Activated naive CD4-positive, alpha-beta T cell treated with anti-CD3 and anti-CD28 coated beads, Interleukin-2, amount 10 ng/mL, durations not matched to agents 7 days and 5 days (primary cell): ENCODE measurements at regions not wholly inside any gene's neighbourhood (a gene's known extent, or its start where the extent isn't known, plus 50 kb on each side); places are given as distances from the start of the nearest gene placed in this dataset.
"Not testable (repeated sequence)": the region's sequence is repeated elsewhere in the genome, so short reads cannot be mapped to it uniquely, and the experiment has no call there.

Source experiments
- CTCF ChIA-PET: fragments of 350-600 bp; sonication (Branson Sonifier 250); formaldehyde crosslinking; loops from one replicate; lab custom pipeline; 2021; ENCODE audit warnings: antibody characterized with exemption; lab: Charles Lee
- DNase-seq: peaks from one replicate; pipeline ENCODE4 v3.0.0-alpha.2; 2020
- H3K27ac Mint-ChIP-seq: one replicate; pipeline ENCODE4 v1.8.0; 2021; ENCODE audit warnings: mild to moderate bottlenecking, moderate library complexity, mixed read lengths
- H3K27me3 Mint-ChIP-seq: one replicate; pipeline ENCODE4 v1.8.0; 2021; ENCODE audit warnings: mild to moderate bottlenecking, mixed read lengths
- H3K36me3 Mint-ChIP-seq: one replicate; pipeline ENCODE4 v1.8.0; 2021; ENCODE audit warnings: mixed read lengths
- H3K4me1 Mint-ChIP-seq: one replicate; pipeline ENCODE4 v1.8.0; 2021; ENCODE audit warnings: mixed read lengths
- H3K4me3 Mint-ChIP-seq: one replicate; pipeline ENCODE4 v1.8.0; 2021; ENCODE audit warnings: mild to moderate bottlenecking, moderate library complexity, mixed read lengths
- H3K9me3 Mint-ChIP-seq: one replicate; pipeline ENCODE4 v1.8.0; 2021; ENCODE audit warnings: mixed read lengths

DNA sequence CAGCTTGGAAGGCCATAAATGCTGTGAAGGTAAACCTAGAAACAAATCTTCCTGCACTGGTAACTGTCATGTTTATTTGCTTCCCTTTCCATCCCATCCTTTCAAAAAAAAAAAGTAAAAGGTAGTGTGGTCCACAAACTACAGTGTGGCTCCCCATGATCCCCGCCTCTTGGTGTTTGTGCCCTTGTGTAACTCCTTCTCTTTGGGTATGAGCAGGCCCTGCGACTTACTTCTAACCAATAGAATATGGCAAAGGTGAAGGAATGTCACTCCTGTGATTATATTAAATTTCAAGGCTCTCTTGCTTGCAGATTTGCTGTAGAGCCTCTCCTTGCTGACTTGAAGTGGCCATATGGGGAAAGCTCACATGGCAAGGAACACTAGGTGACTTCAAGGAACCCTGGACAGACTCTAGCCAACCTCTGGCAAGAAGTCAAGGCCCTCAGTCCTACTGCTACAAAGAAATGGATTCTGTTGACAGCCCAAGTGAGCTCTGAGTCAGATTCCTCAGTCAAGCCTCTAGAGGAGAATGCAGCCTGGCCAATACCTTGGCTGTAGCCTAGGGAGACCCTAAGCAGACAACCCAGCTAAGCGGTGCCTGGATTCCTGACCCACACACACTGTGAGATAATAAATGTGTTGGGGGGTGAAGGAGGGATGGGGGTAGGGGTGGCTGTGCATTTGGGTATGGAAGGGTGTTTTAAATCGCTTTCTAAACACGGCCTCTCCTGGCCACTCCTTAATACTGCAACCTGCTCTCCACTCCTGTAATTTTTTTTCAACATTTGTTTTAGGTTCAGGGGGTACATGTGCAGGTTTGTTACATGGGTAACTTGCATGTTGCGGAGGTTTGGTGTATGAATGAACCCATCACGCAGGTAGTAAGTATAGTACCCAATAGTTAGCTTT, 115.0 kb upstream of the NBPF9 start:
- H3K4me1 Mint-ChIP-seq, H3K27me3 Mint-ChIP-seq, DNase-seq, H3K4me3 Mint-ChIP-seq, H3K9me3 Mint-ChIP-seq, H3K27ac Mint-ChIP-seq, H3K36me3 Mint-ChIP-seq, CTCF ChIA-PET: not testable (repeated sequence)

GRCh38 chr1:149219539-149219938, 116.2 kb upstream of the NBPF9 start:
- H3K36me3 Mint-ChIP-seq, H3K27me3 Mint-ChIP-seq, H3K4me1 Mint-ChIP-seq, H3K27ac Mint-ChIP-seq, H3K9me3 Mint-ChIP-seq, DNase-seq, H3K4me3 Mint-ChIP-seq, CTCF ChIA-PET: not testable (repeated sequence)

DNA sequence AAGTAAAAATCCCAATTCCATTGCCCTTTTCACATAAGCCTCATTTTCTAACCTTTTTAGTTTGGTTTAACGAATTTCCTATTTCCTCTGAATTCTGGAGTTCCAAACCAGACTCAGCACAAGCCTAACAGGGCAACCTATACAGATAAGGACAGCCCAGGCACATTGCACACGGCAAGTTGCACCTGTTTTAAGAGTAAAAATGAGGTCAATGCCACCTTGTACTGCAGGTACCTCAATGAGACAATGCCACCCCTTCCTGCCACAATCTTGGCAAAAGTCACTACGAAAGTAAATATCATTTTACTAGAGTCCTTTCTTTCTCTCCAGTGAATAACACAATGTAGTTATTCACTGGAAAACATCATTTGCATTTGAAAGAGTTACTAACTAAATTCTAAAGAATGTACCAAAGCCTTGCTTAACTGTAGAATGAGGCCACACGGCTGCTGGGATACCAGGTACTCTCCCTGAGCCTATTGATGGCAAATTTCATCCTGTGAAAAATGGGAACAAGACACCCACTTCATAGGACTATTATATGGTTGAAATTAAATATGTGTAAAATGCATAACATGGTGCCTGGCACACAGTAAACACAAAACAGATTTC, 117.2 kb upstream of the NBPF9 start:
- CTCF ChIA-PET, H3K36me3 Mint-ChIP-seq, H3K27ac Mint-ChIP-seq, H3K27me3 Mint-ChIP-seq, H3K4me1 Mint-ChIP-seq, H3K9me3 Mint-ChIP-seq, H3K4me3 Mint-ChIP-seq, DNase-seq: not testable (repeated sequence)

DNA sequence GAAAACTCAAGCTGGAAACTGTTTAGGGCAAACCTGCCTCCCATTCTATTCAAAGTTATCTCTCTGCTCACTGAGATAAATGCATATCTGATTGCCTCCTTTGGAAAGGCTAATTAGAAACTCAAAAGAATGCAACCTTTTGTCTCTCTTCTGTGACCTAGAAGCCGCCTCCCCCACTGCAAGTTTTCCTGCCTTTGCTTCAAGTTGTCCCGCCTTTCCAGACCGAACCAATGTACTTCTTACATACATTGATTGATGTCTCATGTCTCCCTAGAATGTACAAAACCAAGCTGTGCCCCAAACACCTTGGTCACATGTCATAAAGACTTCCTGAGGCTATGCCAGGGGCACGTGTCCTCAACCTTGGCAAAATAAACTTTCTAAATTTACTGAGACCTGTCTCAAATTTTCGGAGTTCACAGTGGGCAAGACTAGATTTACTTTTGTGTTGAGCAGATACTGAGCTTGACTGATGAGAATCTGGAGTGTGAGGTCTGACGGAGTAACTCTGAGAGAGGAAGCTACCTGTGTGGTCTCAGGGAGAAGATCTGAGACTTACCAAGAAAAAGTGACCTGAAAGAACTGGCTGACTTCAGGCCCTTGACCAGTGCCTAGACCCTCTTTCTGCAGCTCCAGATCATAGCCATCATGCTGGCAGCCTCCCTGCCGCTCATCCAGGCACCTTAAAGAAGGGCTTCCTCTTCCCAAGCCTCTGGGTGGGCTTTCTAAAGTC, 124.7 kb upstream of the NBPF9 start:
- H3K27me3 Mint-ChIP-seq, H3K36me3 Mint-ChIP-seq, H3K4me3 Mint-ChIP-seq, H3K9me3 Mint-ChIP-seq, H3K4me1 Mint-ChIP-seq, DNase-seq, CTCF ChIA-PET: not testable (repeated sequence)
- peak overlapping the region; percentile 52 for H3K27ac Mint-ChIP-seq

GRCh38 chr1:149228672-149229585, 125.6 kb upstream of the NBPF9 start:
- H3K9me3 Mint-ChIP-seq, H3K36me3 Mint-ChIP-seq, H3K27me3 Mint-ChIP-seq, H3K4me1 Mint-ChIP-seq, CTCF ChIA-PET, H3K4me3 Mint-ChIP-seq, H3K27ac Mint-ChIP-seq, DNase-seq: not testable (repeated sequence)

GRCh38 chr1:149229813-149230212, 126.5 kb upstream of the NBPF9 start:
- H3K4me3 Mint-ChIP-seq, H3K36me3 Mint-ChIP-seq, DNase-seq, H3K4me1 Mint-ChIP-seq, H3K27ac Mint-ChIP-seq, CTCF ChIA-PET, H3K27me3 Mint-ChIP-seq, H3K9me3 Mint-ChIP-seq: not testable (repeated sequence)

DNA sequence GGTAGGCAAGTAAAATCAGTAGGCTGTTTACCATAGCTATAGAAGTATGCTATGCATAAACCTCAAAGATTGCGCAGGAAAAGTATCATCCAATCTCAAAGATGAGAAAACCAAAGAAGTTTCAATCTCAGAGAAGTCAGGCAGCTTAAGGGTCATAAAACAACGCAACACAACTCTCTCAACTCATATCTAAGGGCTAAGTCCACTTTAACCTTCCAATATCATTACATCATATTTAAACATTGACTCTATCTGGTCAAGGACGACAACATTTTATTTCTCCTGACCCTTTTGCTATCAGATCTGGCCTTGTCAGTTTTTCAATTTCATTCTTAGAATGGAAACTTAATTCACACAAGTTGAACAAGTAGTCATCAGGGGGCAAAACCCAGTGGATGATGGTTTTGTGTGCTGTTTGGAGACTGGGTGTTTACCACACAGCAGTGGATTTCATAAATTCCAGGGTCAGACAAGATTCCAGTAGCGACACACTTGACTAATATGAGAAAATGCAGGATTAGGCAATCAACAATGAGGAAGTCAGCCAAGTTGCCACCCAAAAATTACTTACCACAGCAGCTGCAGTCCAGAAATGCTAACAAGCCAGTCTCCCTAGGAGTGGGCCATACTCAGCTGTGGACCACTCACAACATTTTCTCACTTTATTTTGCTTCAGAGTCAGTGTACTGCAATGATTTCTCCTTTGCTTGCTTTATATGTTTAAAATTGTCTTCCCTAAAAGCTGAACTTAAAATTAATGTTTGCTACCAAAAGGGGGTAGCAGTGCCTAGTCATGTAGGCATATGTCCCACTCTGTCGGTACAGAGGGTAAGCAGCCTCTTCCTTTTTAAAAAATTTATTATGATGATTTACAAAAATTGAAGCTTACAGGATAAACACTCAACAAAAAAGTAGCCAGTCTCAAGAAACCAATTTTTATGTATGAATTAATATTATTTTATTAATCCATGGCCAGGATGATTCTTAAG, 131.9 kb upstream of the NBPF9 start:
- H3K27me3 Mint-ChIP-seq, CTCF ChIA-PET: not testable (repeated sequence)

DNA sequence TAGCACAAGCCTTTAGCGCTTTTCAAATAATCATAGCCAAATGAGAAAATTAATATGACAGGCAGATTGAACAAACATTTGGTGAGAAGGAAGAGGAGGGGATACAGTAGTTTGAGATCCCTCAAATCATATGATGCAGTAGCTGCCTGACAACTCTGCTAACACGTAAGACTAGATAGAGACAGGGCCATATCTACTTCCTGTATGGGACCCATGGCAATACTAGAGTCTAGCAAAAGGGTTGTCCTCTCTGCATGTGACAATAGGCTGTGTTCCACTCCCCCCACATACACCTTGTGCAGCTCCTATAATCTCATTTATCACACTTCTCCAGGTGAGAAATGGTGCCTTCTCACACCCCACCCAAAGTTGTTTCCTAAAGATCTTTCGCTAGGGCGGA, 134.2 kb upstream of the NBPF9 start:
- CTCF ChIA-PET, H3K4me1 Mint-ChIP-seq, DNase-seq, H3K27ac Mint-ChIP-seq, H3K4me3 Mint-ChIP-seq, H3K27me3 Mint-ChIP-seq, H3K9me3 Mint-ChIP-seq, H3K36me3 Mint-ChIP-seq: not testable (repeated sequence)

More for the DNA sequence above, 131.9 kb upstream of the NBPF9 start:
- not testable (repeated sequence) for H3K4me1 Mint-ChIP-seq, H3K27ac Mint-ChIP-seq, H3K9me3 Mint-ChIP-seq, H3K4me3 Mint-ChIP-seq, H3K36me3 Mint-ChIP-seq, DNase-seq

GRCh38 chr1:149239897-149240508, 136.7 kb upstream of the NBPF9 start:
- H3K4me1 Mint-ChIP-seq, H3K27ac Mint-ChIP-seq, H3K27me3 Mint-ChIP-seq, H3K9me3 Mint-ChIP-seq, CTCF ChIA-PET, H3K36me3 Mint-ChIP-seq, H3K4me3 Mint-ChIP-seq, DNase-seq: not testable (repeated sequence)

DNA sequence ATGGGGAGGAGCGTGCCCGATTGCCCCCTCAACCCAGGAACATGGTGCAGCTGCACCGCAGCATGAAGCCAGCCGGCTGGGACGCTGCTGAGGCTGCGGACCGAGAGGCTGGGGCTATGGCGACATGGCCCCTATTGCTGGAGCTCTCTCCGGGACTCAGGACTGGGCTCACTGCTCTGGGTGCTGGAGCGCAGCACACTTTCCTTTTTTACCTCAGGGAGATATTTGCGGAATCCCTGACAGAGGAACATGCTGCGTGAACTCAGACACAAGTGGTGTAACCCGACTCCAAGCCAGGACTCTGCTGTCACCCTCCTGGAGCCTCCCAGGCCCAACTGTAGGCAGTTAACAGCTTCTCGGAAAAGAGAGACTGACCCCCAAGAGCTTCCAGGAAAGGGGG, 137.2 kb upstream of the NBPF9 start:
- H3K9me3 Mint-ChIP-seq, H3K4me3 Mint-ChIP-seq, H3K4me1 Mint-ChIP-seq, DNase-seq, CTCF ChIA-PET, H3K36me3 Mint-ChIP-seq, H3K27ac Mint-ChIP-seq, H3K27me3 Mint-ChIP-seq: not testable (repeated sequence)

DNA sequence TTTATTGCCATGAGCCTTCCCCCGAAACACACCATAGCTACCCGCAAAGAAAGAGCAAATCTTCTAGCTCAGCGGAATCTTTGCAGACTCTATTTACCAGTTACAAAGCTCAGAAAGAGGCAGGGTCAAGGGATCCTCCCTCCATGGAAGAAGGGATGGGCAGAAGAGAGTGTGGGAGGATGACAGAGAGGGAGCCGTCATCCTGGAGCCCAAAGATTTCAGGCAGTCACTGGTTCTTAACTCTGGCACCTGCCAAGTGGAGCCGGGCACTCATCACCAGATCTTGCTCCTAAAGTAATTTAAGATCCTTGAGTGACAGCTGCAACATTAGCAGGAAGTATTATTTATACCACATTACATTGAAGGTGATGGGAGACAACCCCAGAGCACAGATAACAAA, 137.9 kb upstream of the NBPF9 start:
- H3K9me3 Mint-ChIP-seq, H3K27ac Mint-ChIP-seq, DNase-seq, H3K27me3 Mint-ChIP-seq, H3K36me3 Mint-ChIP-seq, CTCF ChIA-PET, H3K4me3 Mint-ChIP-seq, H3K4me1 Mint-ChIP-seq: not testable (repeated sequence)

- H3K9me3 Mint-ChIP-seq, H3K4me1 Mint-ChIP-seq, H3K27me3 Mint-ChIP-seq, CTCF ChIA-PET, H3K27ac Mint-ChIP-seq, H3K4me3 Mint-ChIP-seq, H3K36me3 Mint-ChIP-seq, DNase-seq: not testable (repeated sequence)
These were observed 140.2 kb upstream of the NBPF9 start for GRCh38 chr1:149243572-149243971.

- H3K36me3 Mint-ChIP-seq, H3K27me3 Mint-ChIP-seq, H3K9me3 Mint-ChIP-seq, CTCF ChIA-PET, H3K27ac Mint-ChIP-seq, H3K4me3 Mint-ChIP-seq, H3K4me1 Mint-ChIP-seq, DNase-seq: not testable (repeated sequence)
These were observed 141.3 kb upstream of the NBPF9 start for GRCh38 chr1:149244621-149245020.
